COLO668 (cell line): ENCODE measurements at regions not wholly inside any gene's neighbourhood (a gene's known extent, or its start where the extent isn't known, plus 50 kb on each side); places are given as distances from the start of the nearest gene placed in this dataset.
"Not testable (repeated sequence)": the region's sequence is repeated elsewhere in the genome, so short reads cannot be mapped to it uniquely, and the experiment has no call there.

Experiments used
- DNase-seq: peaks from one replicate; lab custom pipeline; 2025; ENCODE audit not compliant: unreplicated experiment; lab: John Stamatoyannopoulos, UW

GRCh38 chr10:64784451-64784850, 1263.2 kb downstream of the REEP3 start:
- DNase-seq: not testable (repeated sequence)

GRCh38 chr10:64785816-64786215, 1264.6 kb downstream of the REEP3 start:
- DNase-seq: no peak

- no peak for DNase-seq
These were observed 1265.8 kb downstream of the REEP3 start for GRCh38 chr10:64786989-64787388.

GRCh38 chr10:64795847-64796246, 1274.6 kb downstream of the REEP3 start:
- no peak for DNase-seq

GRCh38 chr10:64798297-64798696, 1277.1 kb downstream of the REEP3 start:
- DNase-seq: no peak

- not testable (repeated sequence) for DNase-seq
These were observed 1287.0 kb downstream of the REEP3 start for GRCh38 chr10:64808233-64808632.

GRCh38 chr10:64810046-64810445, 1288.8 kb downstream of the REEP3 start:
- DNase-seq: not testable (repeated sequence)

GRCh38 chr10:64813391-64813790, 1292.2 kb downstream of the REEP3 start:
- no peak for DNase-seq

GRCh38 chr10:64814201-64814600, 1293.0 kb downstream of the REEP3 start:
- no peak for DNase-seq

GRCh38 chr10:64829888-64830412, 1308.7 kb downstream of the REEP3 start:
- no peak for DNase-seq

GRCh38 chr10:64830869-64831268, 1309.7 kb downstream of the REEP3 start:
- no peak for DNase-seq

GRCh38 chr10:64840341-64840740, 1319.1 kb downstream of the REEP3 start:
- DNase-seq: no peak

GRCh38 chr10:64846700-64847099, 1325.5 kb downstream of the REEP3 start:
- DNase-seq: no peak

GRCh38 chr10:64855941-64856340, 1334.7 kb downstream of the REEP3 start:
- no peak for DNase-seq

- DNase-seq: no peak
These were observed 1338.7 kb downstream of the REEP3 start for GRCh38 chr10:64859911-64860310.

GRCh38 chr10:64863836-64864235, 1342.6 kb downstream of the REEP3 start:
- DNase-seq: no peak

- DNase-seq: no peak
These were observed 1346.3 kb downstream of the REEP3 start for GRCh38 chr10:64867501-64867962.

- DNase-seq: no peak
These were observed 1351.9 kb downstream of the REEP3 start for GRCh38 chr10:64873088-64873487.

- no peak for DNase-seq
These were observed 1352.8 kb downstream of the REEP3 start for GRCh38 chr10:64873959-64874358.

- DNase-seq: no peak
These were observed 1359.3 kb downstream of the REEP3 start for GRCh38 chr10:64880546-64880945.

- no peak for DNase-seq
These were observed 1360.1 kb downstream of the REEP3 start for GRCh38 chr10:64881257-64881656.

GRCh38 chr10:64896582-64896981, 1375.4 kb downstream of the REEP3 start:
- DNase-seq: no peak

- DNase-seq: not testable (repeated sequence)
These were observed 1385.1 kb downstream of the REEP3 start for GRCh38 chr10:64906311-64906710.
